Activated effector memory CD4-positive, alpha-beta T cell treated with Interleukin-2 at 50 U/mL for 16 hours (primary cell): ENCODE measurements at regions not wholly inside any gene's neighbourhood (a gene's known extent, or its start where the extent isn't known, plus 50 kb on each side); places are given as distances from the start of the nearest gene placed in this dataset.

Experiments used
- DNase-seq: peaks from one replicate; pipeline ENCODE4 v3.0.0-alpha.2; 2020

GRCh38 chr9:135242049-135242396, 154.6 kb downstream of the OLFM1 start:
- DNase-seq, result no peak

- no peak for DNase-seq
These were observed 154.9 kb downstream of the OLFM1 start for GRCh38 chr9:135242406-135242805.

DNA sequence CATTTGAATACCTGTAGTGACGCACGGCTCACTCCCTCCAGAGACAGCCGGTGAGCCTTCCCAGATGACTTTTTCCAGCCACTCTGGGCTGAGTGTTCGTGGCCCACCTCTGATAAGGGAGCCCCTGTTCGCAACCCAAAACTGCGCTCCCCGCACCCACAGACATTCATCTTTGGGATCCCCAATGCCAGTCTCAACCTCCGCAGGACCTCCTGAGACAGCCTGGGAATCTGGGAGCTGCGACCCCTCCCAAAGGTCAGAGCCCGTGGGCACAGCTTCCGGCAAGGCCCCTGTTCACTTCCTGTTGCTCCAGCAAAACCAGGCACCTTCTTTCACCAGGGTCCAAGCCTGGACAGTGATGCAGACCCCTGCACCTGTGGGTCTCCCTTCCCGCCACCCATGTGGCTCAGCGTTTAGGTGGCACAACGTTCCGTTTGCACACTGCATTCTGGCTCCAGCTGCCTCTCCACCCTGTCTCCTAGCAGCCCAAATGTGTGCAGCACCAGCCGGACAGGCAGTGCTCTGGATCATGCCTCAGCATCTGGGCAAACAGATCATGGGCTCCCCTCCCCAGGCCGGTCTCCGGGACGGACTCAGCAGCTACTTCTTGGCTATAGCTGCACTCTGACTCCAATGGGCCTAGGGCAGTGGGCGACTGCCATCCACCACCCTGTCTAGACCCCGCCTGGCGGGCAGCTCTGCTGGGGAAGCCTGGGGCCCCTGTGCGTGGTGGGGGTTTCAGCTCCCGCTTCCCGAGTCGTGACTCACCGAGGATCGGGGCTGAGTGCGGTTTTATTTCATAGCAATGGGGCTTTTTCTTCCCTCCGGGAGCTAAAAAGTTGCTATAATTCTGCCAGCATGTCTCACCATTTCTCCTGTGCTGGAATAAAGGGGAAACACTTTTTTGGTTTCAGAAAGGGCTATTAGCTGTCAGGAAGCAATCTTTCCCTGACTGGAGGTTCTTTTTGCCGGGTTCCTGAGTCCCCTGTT, 156.0 kb downstream of the OLFM1 start:
- DNase-seq, result no peak

- no peak for DNase-seq
These were observed 157.1 kb downstream of the OLFM1 start for GRCh38 chr9:135244271-135245221.

DNA sequence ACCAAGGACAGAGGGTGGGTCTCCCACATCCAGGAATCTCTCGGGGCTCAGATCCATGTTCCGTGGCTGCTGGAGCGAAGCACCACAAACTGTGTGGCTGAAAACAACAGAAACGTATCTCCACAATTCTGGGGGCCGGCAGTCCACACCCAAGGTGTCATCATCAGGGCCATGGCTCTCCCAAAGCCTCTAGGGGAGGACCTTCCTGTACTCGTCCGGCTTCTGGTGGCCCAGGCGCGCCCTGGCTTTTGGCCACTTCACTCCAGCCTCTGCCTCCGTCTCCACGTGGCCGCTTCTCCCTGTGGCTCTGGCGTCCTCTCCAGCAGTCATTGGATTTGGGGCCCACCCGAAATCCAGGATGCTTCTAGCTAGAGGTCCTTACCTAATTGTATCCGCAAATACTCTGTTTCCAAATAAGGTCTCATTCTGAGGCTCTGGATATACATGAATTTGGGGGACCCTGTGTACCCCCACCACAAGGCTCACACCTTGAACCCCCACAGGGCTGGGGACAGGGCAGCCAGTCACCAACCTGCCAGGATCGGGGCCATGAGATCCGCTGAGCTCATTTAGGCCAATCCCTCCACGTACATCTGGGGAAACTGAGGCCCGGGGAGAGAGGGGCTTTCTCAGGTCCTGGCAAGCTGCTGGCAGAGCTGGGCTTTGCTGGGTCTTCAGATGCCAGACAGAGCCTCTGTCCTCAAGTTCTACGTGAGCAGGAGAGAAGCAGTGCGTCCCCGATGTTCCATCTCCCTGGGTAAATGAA, 158.2 kb downstream of the OLFM1 start:
- no peak for DNase-seq

DNA sequence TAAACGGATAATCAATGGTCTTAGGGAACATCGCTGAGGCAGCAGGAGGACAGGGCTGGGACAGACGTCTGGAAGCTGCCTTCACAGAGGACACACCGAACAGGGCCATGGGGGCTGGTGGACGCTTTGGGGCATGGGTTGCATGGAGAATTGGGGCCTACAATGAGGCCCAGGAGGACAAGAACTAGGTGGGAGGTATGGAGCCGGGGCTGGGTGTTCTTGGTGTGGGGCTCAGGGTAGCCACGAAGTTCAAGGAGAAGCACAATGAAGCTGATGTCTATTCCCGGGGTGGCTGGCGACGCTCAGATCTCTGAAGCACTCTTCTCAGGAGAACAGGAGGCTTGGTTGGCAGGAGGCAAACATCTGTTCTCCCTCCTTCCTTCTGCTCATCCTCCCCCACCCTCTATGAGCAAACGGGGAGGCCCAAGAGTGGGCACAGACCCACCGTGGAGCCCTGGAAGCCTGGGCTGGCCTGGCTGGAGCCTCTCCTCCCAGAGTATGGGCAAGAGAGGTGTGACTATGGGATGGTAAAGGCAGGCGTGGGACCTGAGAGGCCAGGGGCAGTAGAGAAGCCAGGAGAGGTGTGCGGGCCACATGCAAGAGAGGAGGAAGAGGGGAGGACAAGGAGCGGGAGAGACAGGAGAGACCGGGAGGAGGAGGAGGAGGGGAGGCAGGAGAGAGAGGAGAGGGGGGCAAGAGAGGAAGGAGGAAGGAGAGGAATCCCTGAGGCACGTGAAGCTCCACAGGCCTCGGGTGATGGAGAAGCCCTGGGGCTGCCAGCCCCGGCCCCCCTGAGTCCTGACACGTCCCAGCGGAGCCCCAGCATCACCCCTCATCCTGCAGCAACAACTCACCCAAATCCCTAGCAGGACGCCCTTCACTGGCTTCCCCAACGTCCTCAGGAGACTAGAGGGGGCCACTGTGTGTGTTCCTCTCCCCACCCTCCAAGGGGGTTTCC, 159.1 kb downstream of the OLFM1 start:
- no peak for DNase-seq

GRCh38 chr9:135247227-135247930, 159.9 kb downstream of the OLFM1 start:
- DNase-seq, result no peak

- DNase-seq, result no peak
These were observed 160.6 kb downstream of the OLFM1 start for GRCh38 chr9:135248111-135248510.

DNA sequence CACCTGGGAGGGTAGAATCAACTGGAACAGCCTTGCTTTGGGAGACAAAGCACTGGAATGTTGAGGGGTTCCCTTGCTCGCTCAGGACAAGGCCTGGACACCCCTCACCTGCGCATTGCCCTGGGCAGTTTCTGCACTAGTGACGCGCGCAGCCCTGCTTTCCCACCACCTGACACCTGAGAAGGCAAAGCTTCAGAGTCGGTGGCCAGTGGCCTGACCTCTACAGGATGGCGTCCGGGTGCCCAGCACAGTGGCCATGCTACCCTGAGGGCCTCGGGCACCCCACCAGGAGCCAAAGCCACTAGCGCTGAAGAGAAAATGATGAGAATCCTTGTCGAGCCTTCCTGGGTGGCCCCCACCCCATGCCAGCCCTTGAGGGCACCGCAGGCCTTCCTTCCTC, 161.3 kb downstream of the OLFM1 start:
- no peak for DNase-seq

- no peak for DNase-seq
These were observed 161.7 kb downstream of the OLFM1 start for GRCh38 chr9:135249191-135249590.

DNA sequence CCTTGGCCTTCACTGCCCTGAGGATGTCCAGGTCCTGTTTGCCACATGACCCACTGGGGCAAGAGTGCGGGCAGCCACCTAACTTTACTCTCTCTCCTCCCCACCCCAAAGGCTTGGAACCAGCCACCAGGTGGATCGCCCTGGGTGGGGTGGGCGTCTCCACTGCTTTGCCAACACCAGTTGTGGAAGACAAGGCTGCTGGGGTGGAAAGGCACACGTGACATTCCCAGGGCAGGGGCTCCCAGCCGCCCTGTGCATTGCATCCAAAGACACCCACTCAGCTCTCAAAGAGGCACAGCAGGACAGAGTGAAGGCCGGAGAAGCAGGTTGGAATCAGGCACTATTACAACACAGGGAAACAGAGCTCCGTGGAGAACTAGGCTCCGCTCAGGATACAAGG, 162.2 kb downstream of the OLFM1 start:
- DNase-seq, result no peak

GRCh38 chr9:135251331-135251761, 163.9 kb downstream of the OLFM1 start:
- DNase-seq, result no peak

DNA sequence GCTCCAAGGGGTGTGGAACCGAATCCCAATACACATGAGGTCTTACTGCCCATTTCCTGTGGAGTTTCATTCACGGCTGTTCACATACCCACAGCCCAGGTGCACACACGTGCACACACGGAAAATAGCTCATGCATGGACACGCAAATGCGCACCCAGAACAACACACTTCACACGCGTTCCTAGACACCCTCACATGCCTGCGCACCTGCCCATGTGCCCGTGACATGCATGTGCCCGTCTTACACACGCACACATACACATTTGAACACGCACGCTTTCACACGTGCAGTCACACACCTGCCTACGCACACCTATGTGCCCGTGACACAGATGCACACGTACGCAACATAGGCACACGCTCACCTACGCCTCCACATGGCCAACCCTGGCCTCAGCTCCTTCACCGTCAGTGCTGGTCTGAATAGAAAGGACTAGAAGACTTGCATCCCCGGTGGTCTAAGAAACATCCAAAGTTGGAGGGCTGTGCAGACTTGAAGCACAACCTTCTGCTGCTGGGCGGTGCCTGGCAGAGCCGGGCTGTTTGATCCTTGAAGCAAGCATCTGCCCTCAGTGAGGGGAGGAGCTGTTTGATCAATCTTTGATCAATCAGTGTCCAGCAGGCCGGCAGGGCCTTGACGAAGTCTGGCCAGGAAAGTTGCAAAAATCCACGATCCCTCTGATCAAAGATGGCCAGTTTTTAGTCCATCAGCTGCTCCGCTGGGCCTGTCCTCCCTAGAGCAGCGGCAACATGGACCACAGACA, 164.7 kb downstream of the OLFM1 start:
- DNase-seq, result no peak

DNA sequence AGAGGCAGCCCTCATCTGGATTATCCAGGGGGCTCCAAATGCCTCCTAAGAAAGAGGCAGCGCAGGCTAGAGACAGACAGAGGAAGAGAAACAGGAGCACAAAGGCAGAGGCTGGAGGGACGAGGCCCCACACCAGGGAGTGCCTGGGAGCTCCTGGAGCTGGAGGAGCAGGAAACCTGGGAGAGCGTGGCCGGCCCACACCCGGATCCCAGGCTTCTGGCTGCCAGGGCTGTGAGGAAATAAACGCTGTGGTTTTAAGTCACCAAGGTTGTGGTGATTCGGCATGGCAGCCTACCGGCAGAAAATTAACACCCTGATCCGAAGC, 165.5 kb downstream of the OLFM1 start:
- no peak for DNase-seq

GRCh38 chr9:135253305-135254004, 166.0 kb downstream of the OLFM1 start:
- DNase-seq, result no peak

GRCh38 chr9:135254176-135255032, 166.9 kb downstream of the OLFM1 start:
- no peak for DNase-seq

GRCh38 chr9:135255033-135255840, 167.8 kb downstream of the OLFM1 start:
- DNase-seq, result no peak
